Stimulated activated CD8-positive, alpha-beta memory T cell treated with anti-CD3 and anti-CD28 coated beads, Interleukin-7, amount 100 ng/mL, for 24 hours (primary cell): ENCODE measurements at regions not wholly inside any gene's neighbourhood (a gene's known extent, or its start where the extent isn't known, plus 50 kb on each side); places are given as distances from the start of the nearest gene placed in this dataset.

ENCODE experiments used
- DNase-seq: peaks from one replicate; pipeline ENCODE4 v3.0.0-alpha.2; 2020; ENCODE audit warnings: low read depth

DNA sequence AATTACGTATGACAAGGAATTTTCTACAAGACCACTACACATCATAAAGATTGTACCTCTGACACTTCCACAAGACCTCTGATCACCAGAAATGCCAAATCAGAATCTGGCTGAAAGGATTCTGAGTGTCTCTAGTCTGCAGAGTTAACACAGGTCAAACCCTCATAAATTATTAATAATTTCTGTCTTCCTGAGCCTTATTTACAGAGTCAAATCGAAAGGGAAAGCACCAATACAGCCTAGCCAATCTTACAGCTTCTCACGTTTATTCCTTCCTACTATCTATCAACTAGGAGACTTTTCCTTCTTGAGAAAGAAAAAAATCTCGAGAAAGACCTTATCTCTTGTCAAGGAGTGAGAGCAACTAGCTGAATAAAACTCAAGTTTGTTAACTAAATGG is 2151.6 kb downstream of the MRPL39 start:
- no peak for DNase-seq

- no peak for DNase-seq
These were observed 2154.7 kb downstream of the MRPL39 start for GRCh38 chr21:23452384-23453083.

DNA sequence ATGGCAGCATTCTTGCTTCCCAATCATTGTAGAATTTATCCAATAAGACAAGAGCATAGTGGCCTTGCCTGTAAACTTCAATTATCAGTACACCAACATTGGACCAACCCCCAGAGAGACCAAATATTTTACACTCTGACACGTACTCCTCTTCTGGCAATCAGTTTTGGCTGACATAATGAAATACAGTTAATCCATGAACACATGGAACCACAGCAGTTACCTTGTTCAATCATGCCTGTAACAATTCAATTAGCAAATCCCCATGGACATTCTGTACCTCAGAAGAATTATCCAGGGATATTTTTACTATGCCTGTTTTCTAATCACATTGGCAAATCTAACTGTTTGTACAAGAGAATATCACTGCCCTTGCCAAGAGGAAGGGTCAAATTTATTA is 2162.0 kb downstream of the MRPL39 start:
- no peak for DNase-seq

DNA sequence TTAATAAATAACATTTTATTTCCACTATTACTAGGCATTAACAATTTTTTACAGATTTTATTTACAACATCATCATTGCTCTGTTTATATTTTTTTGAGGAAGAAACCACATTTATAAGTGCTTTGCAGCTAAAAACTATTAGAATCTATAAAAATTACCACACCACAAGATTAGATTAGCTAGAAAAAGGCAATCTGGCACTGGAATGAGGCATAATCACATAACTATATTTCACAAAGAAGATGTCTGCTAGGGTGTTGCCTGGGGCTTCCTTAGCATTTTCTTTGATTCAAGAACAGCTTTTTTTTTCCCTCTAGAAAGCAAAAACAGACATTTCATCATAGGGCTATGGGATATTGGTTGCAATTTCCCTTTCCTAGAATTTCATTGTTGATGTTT is 2169.2 kb downstream of the MRPL39 start:
- no peak for DNase-seq

DNA sequence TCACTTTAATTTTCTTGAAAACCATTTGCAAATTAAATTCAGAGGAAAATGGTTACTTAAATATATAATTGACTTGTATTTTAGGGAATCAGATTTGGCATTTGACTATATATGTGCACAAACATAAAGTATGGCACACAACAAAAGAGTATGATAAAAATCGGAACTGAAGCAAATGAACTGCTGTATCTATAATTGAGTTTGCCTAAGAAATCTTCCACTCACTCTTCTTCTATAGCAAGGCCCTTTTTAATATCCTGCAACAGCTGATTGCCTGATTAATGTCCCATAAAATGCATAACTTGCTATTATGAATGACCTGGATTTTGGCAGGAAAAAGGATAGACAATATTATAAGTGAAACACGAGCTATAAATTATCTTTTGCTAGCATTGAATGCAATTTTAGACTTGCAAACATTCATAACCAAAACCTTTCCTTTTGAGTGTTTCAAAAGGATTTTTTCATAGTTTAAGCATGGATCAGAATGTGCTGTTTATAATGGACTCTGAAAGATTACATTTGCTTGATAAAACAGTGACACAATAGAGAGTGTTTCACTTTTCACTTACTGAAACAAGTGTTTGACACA is 2204.3 kb downstream of the MRPL39 start:
- DNase-seq, result no peak

DNA sequence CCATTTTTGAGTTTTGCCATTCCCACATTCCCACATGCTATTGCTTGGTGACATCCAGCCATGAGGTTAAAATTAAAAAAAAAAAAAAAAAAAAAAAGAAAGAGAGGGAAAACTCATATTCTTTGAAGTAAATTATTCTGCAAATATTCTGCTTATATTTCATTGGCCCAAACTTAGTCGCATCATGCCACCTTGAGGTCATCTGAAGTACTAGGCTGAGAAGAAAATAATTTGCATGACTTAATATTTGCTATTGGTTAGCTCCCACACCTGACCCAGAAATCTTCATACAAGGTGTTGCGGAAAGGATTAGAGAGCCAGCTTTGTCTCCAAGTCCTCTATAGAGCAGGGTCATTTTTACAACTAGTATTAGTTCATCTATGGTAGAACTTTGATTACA is 2206.0 kb downstream of the MRPL39 start:
- DNase-seq, result no peak

DNA sequence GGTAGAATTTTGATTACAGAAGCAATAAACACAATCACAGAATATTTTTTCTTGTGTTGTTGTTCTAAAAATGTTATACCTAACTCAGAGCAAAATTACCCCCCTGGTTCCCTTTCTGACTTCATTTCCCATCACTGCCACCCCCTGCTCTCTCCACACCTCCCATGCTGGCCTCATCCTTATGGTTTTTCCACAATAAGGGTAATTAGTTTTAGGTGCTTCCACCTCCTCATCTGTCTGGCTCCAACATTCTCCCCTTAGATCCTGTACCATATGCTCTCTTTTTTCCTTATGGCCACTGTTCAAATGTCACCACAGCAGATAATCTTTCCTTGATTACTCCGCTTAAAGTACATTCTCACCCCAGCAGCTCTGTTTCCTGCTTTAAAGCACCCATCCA is 2208.6 kb downstream of the MRPL39 start:
- DNase-seq, result no peak

DNA sequence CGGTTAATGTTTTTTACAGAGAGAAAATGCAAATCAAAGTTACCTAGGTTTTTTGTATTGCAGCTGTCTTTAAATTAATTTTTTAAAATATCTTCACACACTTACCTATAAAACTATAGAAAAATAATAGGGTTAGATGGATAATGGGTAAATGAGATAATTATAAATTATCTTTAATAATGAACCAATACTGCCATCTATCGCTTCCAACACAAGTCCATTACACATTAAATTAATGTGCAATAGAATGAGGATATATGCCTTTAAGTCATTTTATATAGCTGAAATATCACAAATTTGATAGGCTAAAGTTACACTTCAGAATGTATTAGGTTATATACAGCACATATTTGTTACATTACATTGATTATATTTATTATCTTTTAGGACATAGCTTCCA is 2212.8 kb downstream of the MRPL39 start:
- no peak for DNase-seq

DNA sequence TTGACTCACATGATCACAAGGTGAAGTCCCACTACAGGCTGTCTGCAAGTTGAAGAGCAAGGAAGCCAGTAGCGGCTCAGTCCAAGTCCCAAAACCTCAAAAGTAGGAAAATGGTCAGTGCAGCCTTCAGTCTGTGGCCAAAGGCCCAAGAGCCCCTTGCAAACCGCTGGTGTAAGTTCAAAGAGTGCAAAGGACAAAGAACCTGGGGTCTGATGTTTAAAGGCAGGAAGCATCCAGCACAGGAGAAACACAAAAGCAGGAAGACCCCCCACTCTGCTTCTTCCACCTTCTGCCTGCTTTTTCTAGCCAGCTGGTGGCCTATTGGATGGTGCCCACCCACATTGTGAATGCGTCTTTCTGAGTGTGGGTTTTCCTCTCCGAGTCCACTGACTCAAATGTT is 2222.6 kb downstream of the MRPL39 start:
- DNase-seq, result no peak

DNA sequence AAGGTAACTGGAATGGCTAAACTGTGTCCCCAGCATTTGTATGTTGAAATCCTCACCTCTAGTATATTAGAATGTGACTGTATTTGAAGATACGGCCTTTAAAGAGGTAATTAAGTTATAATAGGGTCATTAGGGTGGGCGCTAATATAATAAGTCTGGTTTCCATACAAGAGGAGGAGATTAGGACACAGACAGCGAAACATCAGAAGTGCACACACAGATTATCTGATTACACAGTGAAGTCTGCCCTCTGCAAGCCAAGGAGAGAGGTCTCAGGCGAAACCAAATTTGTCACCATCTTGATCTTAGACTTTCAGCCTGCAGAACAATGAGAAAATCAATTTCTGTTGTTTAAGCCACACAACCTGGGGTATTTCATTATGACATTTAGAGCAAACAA is 2233.1 kb downstream of the MRPL39 start:
- DNase-seq, result no peak

DNA sequence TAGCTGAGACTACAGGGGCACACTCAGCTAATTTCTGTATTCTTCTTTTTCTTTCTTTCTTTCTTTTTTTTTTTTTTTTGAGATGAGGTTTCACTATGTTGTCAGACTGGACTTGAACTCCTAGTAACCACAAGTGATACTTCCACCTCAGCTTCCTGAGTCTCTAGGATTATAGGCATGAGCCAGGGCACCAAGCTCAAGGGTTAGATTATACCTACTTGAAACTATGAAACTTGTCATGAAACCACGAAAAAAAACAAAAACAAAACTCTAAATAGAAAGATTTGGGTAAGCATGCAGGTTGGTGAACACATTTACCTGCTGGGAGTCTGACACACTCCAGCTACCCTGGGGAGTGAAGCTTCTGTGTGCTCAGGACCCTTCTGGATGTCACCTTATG is 2250.4 kb downstream of the MRPL39 start:
- DNase-seq, result no peak

GRCh38 chr21:23316190-23316589 is 2291.1 kb downstream of the MRPL39 start:
- DNase-seq, result no peak

GRCh38 chr21:23308741-23309140 is 2298.5 kb downstream of the MRPL39 start:
- no peak for DNase-seq

DNA sequence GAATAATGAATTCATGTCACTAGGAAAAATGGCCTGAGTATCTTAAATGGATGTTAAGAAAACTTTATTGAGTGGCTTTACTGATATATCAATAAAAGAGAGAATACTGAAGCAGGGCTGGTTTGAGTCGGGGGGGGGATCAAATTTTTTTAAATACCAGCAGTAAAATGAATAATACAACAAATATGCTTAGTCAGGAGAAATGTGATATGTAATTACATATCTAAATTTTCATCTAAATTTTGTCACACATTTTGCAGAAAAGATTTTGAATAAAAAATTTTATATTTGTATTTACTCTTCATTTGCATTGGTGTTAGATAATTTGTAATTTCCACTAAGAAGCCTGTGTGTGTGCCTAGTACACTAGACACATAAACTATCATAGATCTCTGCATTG is 2300.2 kb downstream of the MRPL39 start:
- DNase-seq, result no peak

DNA sequence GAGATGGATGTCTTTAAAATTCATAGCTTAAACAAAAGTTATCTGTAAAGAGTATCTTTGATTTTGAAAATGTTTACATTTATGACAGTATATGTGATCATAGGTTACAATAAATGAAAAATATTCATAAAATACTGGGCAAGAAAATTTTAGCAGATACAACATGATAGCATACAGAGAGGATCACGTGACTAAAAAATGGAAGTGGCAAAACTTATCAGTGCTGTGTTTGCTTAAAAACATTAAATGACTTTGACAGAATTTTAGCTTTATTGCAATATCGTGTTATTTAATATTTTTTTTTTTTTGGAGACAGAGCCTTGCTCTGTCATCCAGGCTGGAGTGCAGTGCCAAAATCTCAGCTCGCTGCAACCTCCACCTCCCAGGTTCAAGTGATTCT is 2294.1 kb downstream of the NCAM2 start:
- DNase-seq, result no peak

DNA sequence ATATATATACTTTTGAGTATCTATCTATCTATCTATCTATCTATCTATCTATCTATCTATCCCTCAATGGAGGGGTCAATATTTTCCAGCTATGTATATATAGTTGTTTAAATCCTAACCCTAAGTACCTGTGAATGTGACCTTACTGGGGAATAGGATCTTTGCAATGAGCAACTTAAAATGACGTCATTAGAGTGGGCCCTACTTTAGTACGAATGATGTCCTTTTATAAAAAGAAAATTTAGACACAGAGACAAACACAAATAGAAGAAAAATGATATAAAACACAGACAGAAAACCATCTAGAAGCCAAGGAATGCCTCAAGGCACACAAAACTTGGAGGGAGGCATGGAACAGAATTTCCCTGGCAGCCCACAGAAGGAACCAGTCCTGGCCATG is 2283.7 kb downstream of the NCAM2 start:
- no peak for DNase-seq

GRCh38 chr21:23249760-23250159 is 2251.6 kb downstream of the NCAM2 start:
- DNase-seq, result no peak

DNA sequence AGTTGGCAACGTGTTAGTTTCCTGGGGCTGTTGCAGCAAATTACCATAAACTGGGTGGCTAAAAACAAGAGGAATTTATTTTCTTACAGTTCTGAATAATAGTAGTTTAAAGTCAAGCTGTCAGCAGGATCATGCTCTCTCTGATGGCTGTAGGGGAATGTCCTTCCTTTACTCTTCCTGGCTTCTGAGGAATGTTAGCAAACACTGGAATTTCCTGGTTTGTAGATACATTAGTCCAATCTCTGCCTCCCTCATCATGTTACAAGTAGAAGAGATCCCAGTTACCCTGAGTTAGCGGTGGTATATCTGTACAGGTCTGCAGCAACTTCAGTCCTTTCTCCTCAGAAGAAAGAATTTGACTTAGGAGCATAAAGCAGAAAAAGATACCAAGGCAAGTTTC is 2249.1 kb downstream of the NCAM2 start:
- no peak for DNase-seq

DNA sequence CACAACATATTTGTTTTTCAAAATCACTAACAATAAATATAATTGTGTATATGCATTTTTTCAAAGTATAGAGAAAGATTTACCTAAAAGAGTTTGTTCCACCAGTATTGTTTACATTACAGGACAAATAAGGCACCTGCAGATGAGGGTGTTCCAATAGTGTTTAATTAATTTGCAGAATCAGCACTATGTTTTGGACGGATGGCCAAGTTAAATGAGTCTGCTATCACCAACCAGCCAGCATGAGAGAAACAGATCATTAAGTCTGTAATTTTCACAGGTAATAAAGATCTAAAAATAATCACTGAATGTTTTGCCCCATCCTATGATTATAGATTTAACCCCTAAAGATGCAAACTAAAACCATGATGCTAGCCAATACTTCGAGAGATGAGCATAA is 2247.0 kb downstream of the NCAM2 start:
- DNase-seq, result no peak

DNA sequence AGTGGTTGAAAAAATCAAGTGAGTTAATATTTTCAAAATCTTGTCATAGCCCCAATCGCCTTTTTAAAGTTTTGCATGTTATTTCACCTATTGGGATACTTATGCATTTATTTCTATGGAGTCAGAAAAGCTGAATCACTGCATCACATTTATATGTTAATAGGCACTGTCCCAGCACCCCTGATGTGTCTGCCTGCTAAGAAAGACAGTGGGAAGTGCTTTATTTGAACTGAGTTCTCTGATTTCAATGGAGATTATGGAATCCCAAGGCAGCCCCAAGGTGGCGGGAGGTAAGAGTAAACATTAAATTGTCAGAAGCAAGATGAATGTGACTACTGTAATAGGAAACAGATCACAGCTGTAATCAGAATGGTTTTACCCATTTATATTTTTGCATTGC is 2225.7 kb downstream of the NCAM2 start:
- no peak for DNase-seq

- DNase-seq, result no peak
These were observed 2220.5 kb downstream of the NCAM2 start for GRCh38 chr21:23218667-23219066.

GRCh38 chr21:23217597-23217996 is 2219.4 kb downstream of the NCAM2 start:
- DNase-seq, result no peak

- DNase-seq, result no peak
These were observed 2217.1 kb downstream of the NCAM2 start for GRCh38 chr21:23215261-23215660.
